ENCODE measurements at regions not wholly inside any gene's neighbourhood (a gene's known extent, or its start where the extent isn't known, plus 50 kb on each side); places are given as distances from the start of the nearest gene placed in this dataset.

- DNase-seq (ENCODE audit: low spot score in 2 of 2), result no peak
- 90% methylated on average over 2 of the region's 2 CpGs for WGBS
- Histone ChIP-seq H3K27me3 (no peaks in the 10 kb centered on the region), H3K9me3 (no peaks in the 10 kb centered on the region), H3K27ac (no peak overlapping the region), H3K4me3 (no peak overlapping the region), H3K4me1 (no peaks in the 10 kb centered on the region), H3K36me3 (no peaks in the 10 kb centered on the region)
- TF ChIP-seq POLR2A (IDR thresholded peaks at IDR 0.05), result no peak
- no peak for TF ChIP-seq CTCF (IDR thresholded peaks at IDR 0.05)
- TF ChIP-seq EP300 (IDR thresholded peaks at IDR 0.05), result no peak
- TF ChIP-seq POLR2AphosphoS5 (IDR thresholded peaks at IDR 0.05), result no peak
Measured at GRCh38 chr6:140609956-140610355, 1235.5 kb upstream of the CITED2 start.

GRCh38 chr6:140609321-140609720, 1234.9 kb upstream of the CITED2 start:
- H3K27ac ChIP-seq, result no peak overlapping the region
- no peaks in the 10 kb centered on the region for H3K36me3 ChIP-seq
- no peak for DNase-seq (ENCODE audit: low spot score in 2 of 2)
- H3K9me3 ChIP-seq, result no peaks in the 10 kb centered on the region
- H3K4me1 ChIP-seq, result no peaks in the 10 kb centered on the region
- no peak for TF ChIP-seq EP300 (IDR thresholded peaks at IDR 0.05)
- no peak for TF ChIP-seq POLR2A (IDR thresholded peaks at IDR 0.05)
- no peak for TF ChIP-seq CTCF (IDR thresholded peaks at IDR 0.05)
- no peak for TF ChIP-seq POLR2AphosphoS5 (IDR thresholded peaks at IDR 0.05)
- no peaks in the 10 kb centered on the region for H3K27me3 ChIP-seq
- 79% methylated on average over 3 of the region's 3 CpGs for WGBS
- no peak overlapping the region for H3K4me3 ChIP-seq

GRCh38 chr6:140604786-140605185, 1230.3 kb upstream of the CITED2 start:
- Histone ChIP-seq H3K36me3 (no peaks in the 10 kb centered on the region), H3K27me3 (no peaks in the 10 kb centered on the region), H3K27ac (no peak overlapping the region), H3K4me3 (no peak overlapping the region), H3K4me1 (no peaks in the 10 kb centered on the region), H3K9me3 (no peaks in the 10 kb centered on the region)
- DNase-seq (ENCODE audit: low spot score in 2 of 2), result no peak
- TF ChIP-seq POLR2A (IDR thresholded peaks at IDR 0.05) (no peak), POLR2AphosphoS5 (IDR thresholded peaks at IDR 0.05) (no peak), CTCF (IDR thresholded peaks at IDR 0.05) (no peak), EP300 (IDR thresholded peaks at IDR 0.05) (no peak)
- WGBS, result 85% methylated on average over 3 of the region's 3 CpGs

GRCh38 chr6:140602431-140603248, 1228.2 kb upstream of the CITED2 start:
- 80% methylated on average over 6 of the region's 6 CpGs for WGBS
- H3K27me3 ChIP-seq, result no peaks in the 10 kb centered on the region
- H3K27ac ChIP-seq, result no peak overlapping the region
- no peaks in the 10 kb centered on the region for H3K9me3 ChIP-seq
- H3K36me3 ChIP-seq, result no peaks in the 10 kb centered on the region
- H3K4me1 ChIP-seq, result no peaks in the 10 kb centered on the region
- no peak for TF ChIP-seq EP300 (IDR thresholded peaks at IDR 0.05)
- no peak for TF ChIP-seq CTCF (IDR thresholded peaks at IDR 0.05)
- TF ChIP-seq POLR2A (IDR thresholded peaks at IDR 0.05), result no peak
- no peak overlapping the region for H3K4me3 ChIP-seq
- no peak for DNase-seq (ENCODE audit: low spot score in 2 of 2)

- no peak for DNase-seq (ENCODE audit: low spot score in 2 of 2)
- Histone ChIP-seq H3K27me3 (no peaks in the 10 kb centered on the region), H3K36me3 (no peaks in the 10 kb centered on the region), H3K4me1 (no peaks in the 10 kb centered on the region), H3K4me3 (no peak overlapping the region), H3K27ac (no peak overlapping the region), H3K9me3 (no peaks in the 10 kb centered on the region)
- WGBS, result 85% methylated on average over 3 of the region's 3 CpGs
- TF ChIP-seq POLR2AphosphoS5 (IDR thresholded peaks at IDR 0.05), result no peak
- no peak for TF ChIP-seq EP300 (IDR thresholded peaks at IDR 0.05)
- TF ChIP-seq CTCF (IDR thresholded peaks at IDR 0.05), result no peak
Measured at GRCh38 chr6:140601021-140601808, 1226.8 kb upstream of the CITED2 start.
